HepG2 (cell line): ENCODE measurements at regions not wholly inside any gene's neighbourhood (a gene's known extent, or its start where the extent isn't known, plus 50 kb on each side); places are given as distances from the start of the nearest gene placed in this dataset.

Experiments
- ATAC-seq: fragments of 200-7000 bp; cut with Tn5 transposase; 3 replicates; pipeline ENCODE4 v1.9.1; 2020; ENCODE audit warnings: mild to moderate bottlenecking, moderate library complexity
- BruUV-seq: library from RNA; stranded (reverse); fragments of 400-500 nt; replicated peaks from 2 replicates; lab custom pipeline; 2021; lab: Mats Ljungman, UMichigan
- CTCF ChIA-PET: fragments of 300-600 bp; formaldehyde crosslinking; extraction: SDS; loops from one replicate; lab custom pipeline; 2021; ENCODE audit warnings: low total read pairs, inconsistent platforms, low intra/inter-chr PET ratio; lab: Yijun Ruan, JAX
- POLR2A ChIA-PET: fragments of 350-600 bp; sonication (Branson Sonifier 250); formaldehyde crosslinking; loops from one replicate; lab custom pipeline; 2020; ENCODE audit warnings: antibody characterized with exemption, inconsistent platforms; lab: Yijun Ruan, JAX
- DNase-seq: peaks from one replicate; pipeline ENCODE4 v3.0.0-alpha.2; 2015; ENCODE audit warnings: low spot score
- FAIRE-seq: peaks from 3 replicates; lab custom pipeline; 2011; peaks lifted over from hg19 to GRCh38; lab: Jason Lieb, UNC
- H2AFZ ChIP-seq: one replicate; pipeline ENCODE4 v1.6.1; 2011; ENCODE audit warnings: low read length, inconsistent platforms
- H3K27ac ChIP-seq: fragments of 300-600 bp; 3 replicates; pipeline ENCODE4 v1.8.0; 2011; ENCODE audit warnings: mixed run types, mild to moderate bottlenecking, mixed read lengths, low read length, inconsistent platforms; ENCODE audit not compliant: insufficient read depth; ENCODE audit errors: extremely low read length
- H3K27me3 ChIP-seq, 2 experiments: fragments of 200-600 bp in 1 of 2; 2 replicates in 1 of 2; 3 replicates in 1 of 2; pipeline versions ENCODE4 v1.6.0 to v1.8.0; 2011; ENCODE audit warnings: low read length in 2 of 2, mild to moderate bottlenecking in 2 of 2, moderate library complexity in 2 of 2, inconsistent platforms in 1 of 2; ENCODE audit not compliant: insufficient read depth in 2 of 2, control insufficient read depth in 1 of 2
- H3K36me3 ChIP-seq, 2 experiments: fragments of 200-600 bp in 1 of 2; replicated peaks in 1 of 2; 2 replicates in 1 of 2; 3 replicates in 1 of 2; pipeline versions ENCODE4 v1.5.1 to v1.8.0; 2011; ENCODE audit warnings: low read length in 2 of 2, inconsistent platforms in 1 of 2; ENCODE audit not compliant: insufficient read depth in 2 of 2, control insufficient read depth in 1 of 2
- H3K4me1 ChIP-seq: 2 replicates; pipeline ENCODE4 v1.5.1; 2012; ENCODE audit warnings: low read length, inconsistent platforms; ENCODE audit not compliant: insufficient read depth
- H3K4me2 ChIP-seq: 2 replicates; pipeline ENCODE4 v1.6.0; 2011; ENCODE audit warnings: low read depth, low read length, inconsistent platforms
- H3K4me3 ChIP-seq, 3 experiments: fragments of 200-600 bp in 1 of 3; sonication (generic), shearing (Covaris generic) in 1 of 3; replicated peaks in 1 of 3; 2 replicates each; pipeline ENCODE4 v1.5.1; 2011 to 2016; ENCODE audit warnings: low read length in 3 of 3, inconsistent platforms in 2 of 3, low read depth in 2 of 3, mild to moderate bottlenecking in 2 of 3, control low read depth in 1 of 3, mixed read lengths in 1 of 3; ENCODE audit not compliant: insufficient read depth in 1 of 3
- H3K79me2 ChIP-seq: one replicate; pipeline ENCODE4 v1.6.1; 2011; ENCODE audit warnings: low read length, inconsistent platforms; ENCODE audit not compliant: insufficient read depth
- H3K9ac ChIP-seq: 2 replicates; pipeline ENCODE4 v1.6.0; 2011; ENCODE audit warnings: mild to moderate bottlenecking, low read depth, low read length, inconsistent platforms; ENCODE audit not compliant: insufficient read depth
- H3K9me3 ChIP-seq: 2 replicates; pipeline ENCODE4 v1.5.1; 2012; ENCODE audit warnings: mild to moderate bottlenecking, low read length
- H4K20me1 ChIP-seq: 2 replicates; pipeline ENCODE4 v1.6.0; 2011; ENCODE audit warnings: inconsistent platforms, mild to moderate bottlenecking, low read length, moderate library complexity; ENCODE audit not compliant: insufficient read depth
- POGZ ChIP-seq: sonication (generic); formaldehyde crosslinking; IDR thresholded peaks from 2 replicates; pipeline ENCODE4 v1.4.0; 2020; ENCODE audit warnings: mild to moderate bottlenecking, missing genetic modification reagents
- SKIL ChIP-seq: sonication (generic); formaldehyde crosslinking; IDR thresholded peaks from 2 replicates; pipeline ENCODE4 v1.8.0; 2022; ENCODE audit warnings: missing genetic modification reagents, mild to moderate bottlenecking, moderate library complexity, borderline replicate concordance
- ZNF362 ChIP-seq: sonication (generic); formaldehyde crosslinking; IDR thresholded peaks from 2 replicates; pipeline ENCODE4 v1.4.0; 2020; ENCODE audit warnings: missing genetic modification reagents, mild to moderate bottlenecking, borderline replicate concordance
- ZNF549 ChIP-seq: sonication (generic); formaldehyde crosslinking; IDR thresholded peaks from 2 replicates; pipeline ENCODE4 v1.5.0; 2020; ENCODE audit warnings: missing genetic modification reagents
- WGBS: methylation state at CpG from one replicate; pipeline ENCODE4 v1.1.6; 2017; ENCODE audit warnings: low lambda C conversion rate; 5-methylcytosine and 5-hydroxymethylcytosine counted together
- in situ Hi-C: cut with HindIII; loops from 2 replicates; pipeline ENCODE4 v1.10.0; 2017; ENCODE audit warnings: low pct_unique_long_range_greater_than_20kb; ENCODE audit not compliant: extremely low pct_ligation_motif_present
- intact Hi-C: fragments of 100-400 bp; cut with micrococcal nuclease; formaldehyde crosslinking; loops from one replicate; pipeline ENCODE4 v1.10.0; 2022; ENCODE audit not compliant: unreplicated experiment

- no peak for TF ChIP-seq ZNF362 (CRISPR knock-in tag)
Measured at GRCh38 chr1:216883518-216883917, 160.3 kb upstream of the ESRRG start (continued).

GRCh38 chr1:216881695-216882094, 158.5 kb upstream of the ESRRG start:
- ChIA-PET CTCF (no interaction called here), POLR2A (no interaction called here)
- DNase-seq: no peak
- ATAC-seq: no peak
- no TSS peak for BruUV-seq
- FAIRE-seq: no peak
- in situ Hi-C loops (no loop called here), intact Hi-C loops (no loop called here)
- Histone ChIP-seq H3K4me1 (no peaks in the 10 kb centered on the region), H3K4me3 (no peak overlapping the region), H3K9ac (no peak overlapping the region), H3K9me3 (no peaks in the 10 kb centered on the region), H2AFZ (no peak overlapping the region), H3K27ac (no peak overlapping the region), H3K27me3 (no peaks in the 10 kb centered on the region), H3K36me3 (no peaks in the 10 kb centered on the region), H3K79me2 (no peaks in the 10 kb centered on the region), H3K4me2 (no peak overlapping the region), H4K20me1 (no peaks in the 10 kb centered on the region)
- TF ChIP-seq ZNF549 (no peak), SKIL (CRISPR knock-in tag) (no peak), POGZ (CRISPR knock-in tag) (no peak)
- 0% methylated on average over 2 of the region's 2 CpGs for WGBS
